HG02870 (cell line): ENCODE measurements at regions not wholly inside any gene's neighbourhood (a gene's known extent, or its start where the extent isn't known, plus 50 kb on each side); places are given as distances from the start of the nearest gene placed in this dataset.

Experiments
- ATAC-seq: cut with Tn5 transposase; IDR thresholded peaks from one replicate; pipeline ENCODE4 v1.9.1; 2021; ENCODE audit warnings: mild to moderate bottlenecking, moderate library complexity; ENCODE audit not compliant: unreplicated experiment

- no peak for ATAC-seq
Measured at GRCh38 chr12:116381240-116381743, 103.8 kb upstream of the MED13L start.

- no peak for ATAC-seq
Measured at GRCh38 chr12:116381744-116382685, 104.5 kb upstream of the MED13L start.

- no peak for ATAC-seq
Measured at GRCh38 chr12:116382686-116383530, 105.4 kb upstream of the MED13L start.

GRCh38 chr12:116384175-116384574 is 106.7 kb upstream of the MED13L start:
- ATAC-seq: no peak

- no peak for ATAC-seq
Measured at GRCh38 chr12:116384691-116385485, 107.4 kb upstream of the MED13L start.

- ATAC-seq: no peak
Measured at GRCh38 chr12:116385486-116386217, 108.2 kb upstream of the MED13L start.

GRCh38 chr12:116389326-116389725 is 111.8 kb upstream of the MED13L start:
- ATAC-seq: no peak

- ATAC-seq: no peak
Measured at GRCh38 chr12:116389990-116390389, 112.5 kb upstream of the MED13L start.

- no peak for ATAC-seq
Measured at GRCh38 chr12:116390401-116391335, 113.2 kb upstream of the MED13L start.

GRCh38 chr12:116391501-116391900 is 114.0 kb upstream of the MED13L start:
- no peak for ATAC-seq

- ATAC-seq: no peak
Measured at GRCh38 chr12:116392061-116392460, 114.6 kb upstream of the MED13L start.

- no peak for ATAC-seq
Measured at GRCh38 chr12:116393255-116393654, 115.8 kb upstream of the MED13L start.

GRCh38 chr12:116393859-116394650 is 116.6 kb upstream of the MED13L start:
- no peak for ATAC-seq

GRCh38 chr12:116395396-116395795 is 117.9 kb upstream of the MED13L start:
- no peak for ATAC-seq

- ATAC-seq: no peak
Measured at GRCh38 chr12:116397148-116397547, 119.7 kb upstream of the MED13L start.

GRCh38 chr12:116398193-116398592 is 120.7 kb upstream of the MED13L start:
- no peak for ATAC-seq

GRCh38 chr12:116399055-116399454 is 121.6 kb upstream of the MED13L start:
- ATAC-seq: no peak
